ENCODE measurements at regions not wholly inside any gene's neighbourhood (a gene's known extent, or its start where the extent isn't known, plus 50 kb on each side); places are given as distances from the start of the nearest gene placed in this dataset.

- peak; percentile 37 for TF ChIP-seq CTCF (conservative IDR thresholded peaks at IDR 0.05; ENCODE audit: low read depth, low read length)
- peak; percentile 16 for DNase-seq (ENCODE audit: low read depth)
- H3K4me3 ChIP-seq (ENCODE audit: low read depth, low read length), result no peak overlapping the region
Measured at GRCh38 chr18:77765468-77765867, 515.8 kb downstream of the GALR1 start.

GRCh38 chr18:77766421-77766820 is 516.8 kb downstream of the GALR1 start:
- no peak overlapping the region for H3K4me3 ChIP-seq (ENCODE audit: low read depth, low read length)
- TF ChIP-seq CTCF (conservative IDR thresholded peaks at IDR 0.05; ENCODE audit: low read depth, low read length), result no peak
- no peak for DNase-seq (ENCODE audit: low read depth)

- H3K4me3 ChIP-seq (ENCODE audit: low read depth, low read length), result no peak overlapping the region
- no peak for DNase-seq (ENCODE audit: low read depth)
- TF ChIP-seq CTCF (conservative IDR thresholded peaks at IDR 0.05; ENCODE audit: low read depth, low read length), result no peak
Measured at GRCh38 chr18:77772177-77772576, 522.5 kb downstream of the GALR1 start.

- TF ChIP-seq CTCF (conservative IDR thresholded peaks at IDR 0.05; ENCODE audit: low read depth, low read length), result no peak
- H3K4me3 ChIP-seq (ENCODE audit: low read depth, low read length), result no peak overlapping the region
- no peak for DNase-seq (ENCODE audit: low read depth)
Measured at GRCh38 chr18:77776104-77776503, 526.5 kb downstream of the GALR1 start.

GRCh38 chr18:77777163-77777562 is 527.5 kb downstream of the GALR1 start:
- H3K4me3 ChIP-seq (ENCODE audit: low read depth, low read length), result no peak overlapping the region
- TF ChIP-seq CTCF (conservative IDR thresholded peaks at IDR 0.05; ENCODE audit: low read depth, low read length), result no peak
- DNase-seq (ENCODE audit: low read depth), result no peak

GRCh38 chr18:77784759-77785379 is 535.2 kb downstream of the GALR1 start:
- H3K4me3 ChIP-seq (ENCODE audit: low read depth, low read length), result no peak overlapping the region
- TF ChIP-seq CTCF (conservative IDR thresholded peaks at IDR 0.05; ENCODE audit: low read depth, low read length), result no peak
- no peak for DNase-seq (ENCODE audit: low read depth)

- H3K4me3 ChIP-seq (ENCODE audit: low read depth, low read length), result no peak overlapping the region
- TF ChIP-seq CTCF (conservative IDR thresholded peaks at IDR 0.05; ENCODE audit: low read depth, low read length), result no peak
- no peak for DNase-seq (ENCODE audit: low read depth)
Measured at GRCh38 chr18:77785415-77785975, 535.8 kb downstream of the GALR1 start.
